PFSK-1 (cell line): ENCODE measurements at regions not wholly inside any gene's neighbourhood (a gene's known extent, or its start where the extent isn't known, plus 50 kb on each side); places are given as distances from the start of the nearest gene placed in this dataset.

Source experiments
- POLR2AphosphoS5 ChIP-seq: IDR thresholded peaks from 2 replicates; pipeline ENCODE4 v1.6.1; 2012; ENCODE audit warnings: low read depth, mild to moderate bottlenecking, control low read depth, low read length, moderate library complexity
- TAF1 ChIP-seq: IDR thresholded peaks from 2 replicates; pipeline ENCODE4 v1.6.1; 2012; ENCODE audit warnings: low read length, control low read depth, borderline replicate concordance; ENCODE audit not compliant: insufficient read depth

DNA sequence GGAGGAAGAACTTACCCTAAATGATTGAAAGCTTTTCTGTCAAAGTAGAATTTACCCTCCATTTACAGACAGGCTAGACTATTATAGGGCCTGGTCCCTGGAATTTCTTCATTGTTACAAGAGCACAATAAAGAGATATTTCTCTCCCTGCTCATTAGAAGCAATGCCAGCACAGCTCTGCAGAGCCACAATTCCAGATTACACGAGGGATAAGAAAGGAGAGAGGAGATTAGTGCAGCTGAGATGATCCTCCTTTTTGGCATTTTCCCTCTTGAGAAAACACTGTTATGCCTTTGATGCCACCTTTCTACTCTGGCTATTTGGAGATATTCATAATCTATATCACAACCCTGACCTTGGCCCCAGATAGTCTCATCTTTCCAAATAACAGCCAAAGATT is 1119.5 kb upstream of the TMPRSS15 start:
- TF ChIP-seq TAF1: no peak
- no peak for TF ChIP-seq POLR2AphosphoS5
